ENCODE measurements at regions not wholly inside any gene's neighbourhood (a gene's known extent, or its start where the extent isn't known, plus 50 kb on each side); places are given as distances from the start of the nearest gene placed in this dataset.
"Not testable (repeated sequence)": the region's sequence is repeated elsewhere in the genome, so short reads cannot be mapped to it uniquely, and the experiment has no call there.

DNA sequence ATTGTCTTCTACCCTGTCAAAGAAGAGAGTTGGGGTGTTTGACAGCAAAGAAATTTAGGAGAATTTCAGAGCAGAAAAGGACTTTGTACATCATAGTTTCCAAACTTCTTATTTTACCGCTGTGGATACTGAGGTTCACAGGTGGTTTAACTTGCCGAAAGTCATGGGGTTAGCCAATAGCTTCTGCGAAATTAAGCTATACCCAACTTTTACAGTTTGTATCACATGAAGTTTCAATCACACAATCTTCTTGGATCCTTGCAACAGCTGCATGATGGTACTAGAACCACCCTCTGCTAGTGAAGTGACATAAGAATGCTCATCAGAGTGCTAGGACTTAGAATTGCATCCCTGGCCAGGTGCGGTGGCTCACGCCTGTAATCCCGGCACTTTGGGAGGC is 345.5 kb downstream of the CD83 start:
- DNase-seq, result no peak

DNA sequence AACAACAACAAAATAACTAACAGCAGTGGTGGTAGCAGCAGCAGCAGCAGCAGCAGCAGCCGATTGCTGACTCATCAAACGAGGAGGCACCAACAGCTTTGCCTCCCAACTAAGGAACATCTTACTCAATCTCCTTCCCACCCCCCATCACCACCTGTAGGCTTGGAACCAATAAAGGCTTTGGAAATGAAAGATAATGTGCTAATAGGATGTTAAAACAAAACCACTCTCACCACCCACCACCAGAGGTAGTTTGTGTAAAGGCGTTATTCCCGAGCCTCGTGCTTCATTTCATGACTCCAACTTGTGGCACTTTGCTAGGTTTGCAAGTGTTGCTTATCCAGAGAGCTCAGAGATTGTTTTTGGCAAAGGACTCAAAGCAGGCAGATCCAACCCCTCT is 346.5 kb downstream of the CD83 start:
- DNase-seq, result peak; percentile 36

DNA sequence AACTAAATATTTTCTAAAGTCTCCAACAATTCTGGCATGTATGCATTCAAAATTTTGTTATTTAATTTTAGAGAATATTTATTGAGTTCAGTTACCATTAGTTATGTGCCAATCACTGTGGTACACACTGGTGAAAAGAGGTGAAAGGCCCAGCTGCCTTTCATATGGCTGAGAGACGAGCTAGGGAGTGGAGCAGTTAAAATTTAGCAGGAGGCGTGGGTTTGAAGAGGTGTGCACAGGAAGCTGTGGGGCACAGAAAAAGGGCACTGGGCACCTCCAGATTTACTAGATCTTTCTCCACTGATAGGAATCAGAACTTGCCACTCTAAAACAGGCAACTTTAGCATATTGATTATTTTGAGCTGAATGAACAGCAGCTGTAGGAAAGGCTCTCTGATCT is 347.1 kb downstream of the CD83 start:
- DNase-seq, result no peak

DNA sequence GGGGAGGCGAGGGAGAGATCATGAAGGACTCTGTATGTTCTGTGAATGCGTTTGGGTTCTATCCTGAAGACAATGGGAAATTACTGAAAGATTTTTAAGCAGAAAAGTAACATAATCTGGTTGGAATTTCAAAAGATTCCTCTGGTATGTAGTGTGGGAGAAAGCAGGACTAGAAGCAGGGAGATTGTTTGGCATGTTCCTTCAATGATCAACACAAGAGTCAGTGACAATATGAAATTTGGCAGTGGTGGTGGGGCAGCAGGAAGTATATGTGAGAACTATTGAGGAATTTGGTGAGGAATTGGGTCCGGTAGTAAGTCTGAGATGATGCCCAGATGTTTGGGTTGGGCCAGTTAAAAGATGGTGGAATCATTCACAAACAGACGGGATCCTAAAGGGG is 348.7 kb downstream of the CD83 start:
- DNase-seq, result no peak

DNA sequence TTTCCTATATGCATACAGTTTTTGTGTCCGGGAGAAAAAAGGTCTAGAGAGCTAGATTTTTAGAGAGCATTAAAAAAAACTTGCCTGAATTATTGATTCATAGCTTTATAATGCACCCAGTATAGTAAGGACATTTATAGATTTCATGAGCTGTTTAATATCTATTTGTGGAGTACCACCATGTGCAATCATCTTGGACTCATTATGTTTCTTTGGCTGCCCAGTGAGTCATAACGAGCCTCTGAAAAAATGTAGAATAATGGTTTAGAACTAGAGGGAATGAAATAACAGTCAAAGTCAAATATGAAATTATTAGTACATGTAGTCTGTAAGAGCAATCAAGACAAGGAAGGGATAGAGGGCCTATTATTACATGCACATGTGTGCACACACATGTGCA is 350.0 kb downstream of the CD83 start:
- no peak for DNase-seq

DNA sequence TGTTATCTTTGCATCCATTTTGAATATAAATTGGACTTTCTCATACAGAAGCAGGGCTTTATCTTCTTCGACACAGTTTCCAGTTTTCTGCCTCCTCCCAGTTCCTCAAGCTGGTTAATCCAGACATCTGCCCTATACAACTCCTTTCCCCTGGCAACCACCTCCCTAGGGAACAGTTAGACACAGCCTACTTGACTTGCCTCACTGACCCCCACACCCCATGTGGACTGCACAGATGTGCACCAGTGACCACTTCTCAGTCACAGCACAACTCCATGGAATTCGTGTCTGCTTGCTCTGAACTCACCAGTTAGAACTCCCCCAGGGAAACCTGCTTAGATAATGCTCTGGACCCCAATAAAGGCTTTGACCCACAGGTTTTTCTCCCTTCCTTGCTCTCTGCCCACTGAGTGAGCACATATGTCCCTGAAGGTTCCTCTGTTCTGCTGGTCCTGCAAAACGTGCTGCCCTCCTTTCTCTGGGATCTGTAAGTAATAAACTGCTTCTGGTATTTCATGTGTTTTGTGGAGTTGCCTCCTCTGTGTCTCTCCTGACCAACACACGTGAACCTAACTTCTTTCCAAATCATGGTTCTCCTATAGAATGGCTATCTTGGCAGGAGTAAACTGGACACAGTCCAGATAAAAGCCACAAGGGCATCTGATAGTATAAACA is 351.2 kb downstream of the CD83 start:
- DNase-seq, result peak; percentile 58

DNA sequence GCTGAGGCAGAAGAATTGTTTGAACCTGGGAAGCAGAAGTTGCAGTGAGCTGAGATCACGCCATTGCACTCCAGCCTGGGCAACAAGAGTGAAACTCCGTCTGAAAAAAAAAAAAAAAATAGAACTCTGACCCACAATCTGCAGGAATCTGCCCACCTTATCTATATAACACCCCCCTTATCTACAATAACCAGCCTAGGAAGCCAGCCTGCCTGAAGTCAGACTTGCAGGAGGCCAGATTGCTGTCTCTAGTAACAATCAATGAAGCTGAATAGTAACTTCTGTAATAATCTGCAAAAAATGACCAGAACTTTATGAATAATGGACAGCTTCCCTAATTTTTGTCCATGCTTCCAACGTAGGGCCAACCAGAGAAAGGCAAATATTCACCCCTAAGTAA is 352.5 kb downstream of the CD83 start:
- DNase-seq, result no peak

DNA sequence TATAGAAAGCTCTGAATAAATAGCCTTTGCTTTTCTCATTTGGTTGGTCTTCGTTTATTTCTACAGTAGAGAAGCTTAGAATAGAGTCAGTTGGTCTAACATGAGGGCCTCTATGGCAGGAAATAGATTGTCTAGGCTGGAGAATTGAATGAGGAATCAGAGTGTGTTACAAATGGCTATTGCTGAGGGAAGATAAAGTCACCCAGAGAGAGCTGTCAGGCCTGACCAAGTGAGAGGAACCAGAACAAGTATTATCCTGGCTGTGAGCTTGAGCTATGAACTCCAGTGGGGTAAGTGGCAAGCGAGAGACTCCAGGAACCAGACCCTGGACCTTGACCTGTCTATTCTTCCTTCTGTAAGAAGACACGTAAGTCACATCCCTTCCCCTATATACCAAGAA is 353.1 kb downstream of the CD83 start:
- DNase-seq, result no peak

DNA sequence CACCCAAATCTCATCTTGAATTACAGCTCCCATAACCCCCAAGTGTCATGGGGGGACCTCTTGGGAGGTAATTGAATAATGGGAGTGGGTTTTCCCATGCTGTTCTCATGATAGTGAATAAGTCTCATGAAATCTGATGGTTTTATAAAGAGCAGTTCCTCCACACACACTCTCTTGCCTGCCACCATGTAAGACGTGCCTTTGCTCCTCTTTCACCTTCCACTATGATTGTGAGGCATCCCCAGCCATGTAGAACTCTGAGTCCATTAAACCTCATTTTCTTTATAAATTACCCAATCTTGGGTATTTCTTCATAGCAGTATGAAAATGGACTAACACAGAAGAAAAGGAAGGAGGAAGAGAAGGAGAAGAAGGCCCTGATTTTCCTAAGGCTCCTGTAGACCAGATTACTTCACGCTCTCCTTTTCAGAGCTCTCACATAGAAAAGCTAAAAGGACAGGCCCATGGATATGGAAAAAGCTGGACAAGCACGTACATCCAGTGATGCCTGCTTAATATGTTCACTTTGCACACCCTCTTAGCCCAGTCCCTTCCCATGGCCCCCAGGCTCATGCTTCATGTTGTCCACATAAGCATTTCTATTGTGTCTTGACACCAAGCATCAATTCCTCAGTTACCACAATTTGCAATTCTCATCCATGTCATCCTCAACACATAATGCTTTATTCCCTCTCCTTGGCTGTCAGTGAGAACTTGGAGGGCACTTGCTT is 354.8 kb downstream of the CD83 start:
- no peak for DNase-seq

DNA sequence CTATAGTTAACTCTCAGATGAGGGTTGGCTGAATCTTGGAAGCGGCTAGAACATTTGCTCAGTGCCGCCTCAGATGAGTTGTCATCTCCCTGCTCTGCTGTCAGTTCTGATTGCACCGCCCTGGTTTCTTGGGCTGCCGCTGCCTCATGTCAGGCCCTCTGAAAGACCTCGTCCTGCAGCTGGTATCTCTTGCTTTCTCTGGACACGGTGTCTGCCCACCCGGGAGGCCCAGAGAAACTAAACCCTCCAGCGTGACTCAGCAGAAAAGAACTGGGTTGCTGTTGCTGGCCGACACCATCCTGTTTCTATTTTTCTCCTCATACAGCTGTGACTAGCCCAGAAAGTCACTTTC is 355.4 kb downstream of the CD83 start:
- no peak for DNase-seq

DNA sequence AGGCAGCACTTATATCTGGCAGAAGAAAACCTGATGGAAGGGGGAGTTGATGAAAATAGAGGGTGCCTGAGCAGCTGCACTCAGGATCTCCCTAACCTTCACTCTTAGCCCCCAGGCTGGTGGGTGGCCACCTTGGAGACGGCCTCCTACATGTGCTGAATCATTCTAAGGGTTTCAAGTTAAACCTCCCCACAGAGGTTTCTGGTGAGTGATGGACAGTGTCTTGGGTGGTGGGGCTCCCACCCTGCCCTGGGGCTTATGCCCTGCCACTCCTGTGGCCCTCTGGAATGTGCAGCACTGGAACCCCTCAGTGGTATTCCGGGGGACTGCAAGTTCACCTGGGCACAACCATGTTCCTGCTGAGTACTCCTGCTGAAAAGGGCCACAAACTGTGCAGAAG is 357.2 kb downstream of the CD83 start:
- peak; percentile 29 for DNase-seq

DNA sequence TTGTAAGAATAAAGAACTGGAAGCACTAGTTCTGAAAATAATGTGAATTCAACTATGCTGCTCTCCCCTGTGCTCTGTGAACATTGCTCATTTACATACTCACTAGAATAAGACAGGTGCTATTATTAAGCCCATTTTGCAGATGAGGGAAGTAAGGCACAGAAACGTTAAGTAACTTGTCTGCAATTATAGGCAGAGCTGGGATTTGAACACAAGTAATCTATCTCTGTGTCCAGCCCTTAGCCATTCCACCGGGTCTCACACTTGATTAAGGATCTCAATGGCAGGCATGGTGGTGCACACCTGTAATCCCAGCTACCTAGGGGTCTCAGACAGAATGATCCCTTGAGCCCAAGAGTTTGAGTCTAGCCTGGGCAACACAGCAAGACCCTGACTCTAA is 357.7 kb downstream of the CD83 start:
- no peak for DNase-seq

DNA sequence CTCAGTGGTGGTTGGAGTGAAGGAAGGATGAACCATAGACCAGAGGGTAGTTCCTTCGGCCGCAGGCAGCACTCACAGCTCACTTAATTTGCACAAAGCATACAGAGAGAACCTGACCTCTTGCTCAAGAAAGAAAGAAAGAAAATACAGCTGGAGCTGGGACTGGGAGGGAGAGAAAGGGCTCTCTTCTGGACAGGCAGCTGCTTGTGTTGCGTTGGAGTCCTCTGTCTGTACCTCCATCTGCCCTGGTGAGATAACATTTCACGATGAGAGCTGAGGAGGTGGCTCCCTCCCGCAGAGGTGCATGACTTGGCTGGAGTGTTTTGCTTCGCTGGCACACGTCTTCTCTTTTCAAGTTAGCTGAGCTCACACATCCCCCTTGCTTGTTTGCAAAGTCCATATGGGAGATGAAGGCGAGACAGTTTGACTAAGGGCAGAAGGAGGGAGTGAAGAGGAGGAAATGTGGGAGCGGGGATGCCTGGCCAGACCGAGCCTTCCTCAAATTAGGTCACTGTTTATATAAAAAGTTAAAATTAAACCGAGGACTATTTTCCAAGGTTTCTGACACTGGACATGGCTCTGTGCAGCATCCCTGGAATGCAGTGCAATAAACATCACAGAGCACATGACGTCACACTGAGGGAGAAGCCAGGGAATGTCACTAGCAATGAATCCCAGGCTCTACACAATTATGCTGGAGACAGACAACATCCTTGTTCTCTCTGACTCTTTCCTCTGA is 359.4 kb downstream of the CD83 start:
- no peak for DNase-seq

DNA sequence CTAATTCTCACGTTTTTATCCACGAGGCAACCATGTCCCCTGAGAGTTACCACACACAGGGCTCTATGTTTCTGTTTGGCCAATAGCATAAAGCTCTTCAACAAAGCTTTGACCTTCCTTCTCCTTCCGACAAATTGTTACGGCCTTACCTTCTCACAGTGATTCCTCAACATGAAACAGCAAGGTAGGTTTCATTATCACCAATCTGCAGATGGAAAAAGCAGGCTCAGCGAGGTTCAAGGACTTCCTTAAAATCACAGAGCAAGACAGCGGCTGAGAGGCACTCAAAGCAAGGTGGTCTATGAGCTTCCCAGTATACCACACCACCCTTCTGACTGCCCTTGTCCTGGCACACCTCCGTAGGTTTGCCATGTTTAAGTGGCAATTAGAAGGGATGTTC is 360.0 kb downstream of the CD83 start:
- no peak for DNase-seq

DNA sequence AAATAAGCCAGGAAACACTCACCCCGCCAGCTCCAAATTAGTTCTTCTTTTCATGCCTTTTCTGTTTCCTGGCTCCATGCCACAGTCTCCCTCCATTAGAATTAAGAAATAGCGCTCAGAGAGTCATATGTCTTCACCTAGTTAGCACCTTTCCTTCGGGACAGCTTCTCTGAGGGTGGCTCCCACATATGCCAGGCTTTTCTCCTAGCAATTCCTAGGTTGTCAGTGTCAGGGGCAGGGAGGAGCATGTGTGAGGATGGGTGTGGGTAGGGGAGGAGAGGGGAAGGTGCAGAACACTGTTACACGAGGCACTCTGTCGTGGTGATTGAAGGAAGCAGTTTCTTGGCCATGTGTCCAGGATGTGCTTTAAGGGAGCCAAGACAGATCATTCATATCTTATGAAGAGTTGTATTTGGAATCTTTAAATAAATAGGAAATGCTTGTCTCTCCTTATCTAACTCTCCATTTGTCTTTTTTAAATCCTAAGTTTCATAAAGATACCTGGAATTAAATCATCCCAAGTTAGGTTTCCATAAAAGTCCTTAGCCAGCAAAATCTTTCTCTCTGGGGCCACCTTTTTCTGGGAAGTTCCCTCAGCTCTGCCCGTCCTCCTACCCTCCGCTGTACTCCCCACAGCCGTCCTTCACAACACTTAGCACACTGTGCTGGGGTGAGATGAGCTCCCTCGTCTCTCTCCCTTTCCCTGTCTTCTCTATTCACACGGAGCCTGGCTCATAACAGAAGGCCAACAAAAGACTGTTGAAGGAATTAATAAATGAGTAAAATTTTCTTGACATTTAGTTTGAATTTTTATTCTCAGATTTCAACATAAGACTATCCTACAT is 361.0 kb downstream of the CD83 start:
- peak; percentile 54 for DNase-seq

DNA sequence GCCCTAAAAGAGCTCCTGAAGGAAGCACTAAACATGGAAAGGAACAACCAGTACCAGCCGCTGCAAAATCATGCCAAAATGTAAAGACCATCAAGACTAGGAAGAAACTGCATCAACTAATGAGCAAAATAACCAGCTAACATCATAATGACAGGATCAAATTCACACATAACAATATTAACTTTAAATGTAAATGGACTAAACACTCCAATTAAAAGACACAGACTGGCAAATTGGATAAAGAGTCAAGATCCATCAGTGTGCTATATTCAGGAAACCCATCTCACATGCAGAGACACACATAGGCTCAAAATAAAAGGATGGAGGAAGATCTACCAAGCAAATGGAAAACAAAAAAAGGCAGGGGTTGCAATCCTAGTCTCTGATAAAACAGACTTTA is 364.4 kb downstream of the CD83 start:
- DNase-seq, result not testable (repeated sequence)

DNA sequence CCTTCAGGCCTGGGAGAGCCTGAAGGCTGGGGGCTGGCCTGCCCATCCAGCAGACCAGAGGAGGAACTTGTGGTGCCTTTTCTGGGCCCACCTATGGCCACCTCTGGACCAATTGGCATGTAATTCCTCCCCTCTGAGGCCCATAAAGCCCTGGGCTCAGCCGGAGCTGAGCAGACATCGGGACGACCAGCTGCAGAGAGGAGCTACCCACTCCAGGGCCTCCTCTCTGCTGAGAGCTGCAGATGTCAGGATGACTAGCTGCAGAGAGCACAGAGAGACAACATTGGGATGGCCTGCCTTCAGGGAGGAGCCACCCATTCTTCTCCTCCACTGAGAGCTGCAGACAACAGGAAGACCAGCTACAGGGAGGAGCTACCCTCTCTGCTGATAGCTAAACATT is 370.1 kb downstream of the CD83 start:
- no peak for DNase-seq

DNA sequence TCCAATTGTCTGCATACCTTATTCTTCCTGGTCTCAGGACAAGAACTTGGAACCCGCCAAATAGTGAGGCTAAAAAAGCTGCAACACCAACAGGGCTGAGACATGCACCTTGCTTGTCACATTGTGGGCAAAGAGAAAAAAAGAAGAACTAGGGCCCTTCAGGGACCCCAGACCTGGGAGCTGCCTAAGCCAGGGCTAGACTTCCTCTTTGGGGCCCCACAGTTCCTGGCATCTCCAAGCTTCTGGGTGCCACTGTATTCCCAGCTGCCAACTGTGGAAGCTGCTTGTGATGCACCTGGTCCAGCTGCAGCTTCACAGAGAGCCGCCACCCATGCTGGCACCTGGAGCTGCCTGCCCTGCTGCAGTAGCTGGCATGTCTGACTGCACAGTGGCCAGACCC is 370.6 kb downstream of the CD83 start:
- DNase-seq, result no peak

DNA sequence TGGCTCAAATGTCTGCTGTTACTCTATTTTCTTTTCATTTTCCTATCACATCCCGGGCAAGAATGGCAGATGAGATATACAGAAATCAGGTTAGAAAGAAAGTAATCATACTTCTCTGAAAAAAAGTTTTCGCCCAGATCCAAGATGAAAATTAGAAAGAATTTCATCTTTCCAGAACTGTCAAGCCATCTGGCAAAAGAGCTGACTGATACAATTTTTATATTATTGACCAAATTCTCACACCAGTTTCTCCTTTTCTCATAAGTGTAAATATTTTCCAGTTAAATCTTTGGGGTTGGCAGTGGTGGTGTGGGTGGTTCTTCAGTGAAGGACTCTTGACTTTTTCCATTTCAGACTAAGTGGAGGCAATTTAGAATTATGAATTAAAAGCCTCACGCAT is 371.9 kb downstream of the CD83 start:
- no peak for DNase-seq

DNA sequence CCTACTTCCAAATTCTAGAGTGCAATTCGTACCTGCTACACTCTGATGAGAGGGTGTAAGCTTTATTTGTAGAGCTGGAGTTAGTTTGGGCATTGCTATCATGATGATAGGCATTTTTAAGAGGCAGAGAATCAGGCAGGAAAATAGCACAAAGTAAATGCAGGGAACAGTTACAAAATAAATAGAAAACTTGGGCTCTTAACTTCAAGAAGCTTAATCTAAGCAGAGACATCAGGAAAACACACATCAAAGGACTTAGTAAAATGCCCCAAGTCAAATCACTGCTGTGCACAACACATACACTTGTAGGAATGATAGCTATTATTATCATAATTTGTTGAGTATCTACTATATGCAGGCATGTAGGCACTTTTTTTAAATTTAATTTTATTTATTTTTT is 381.2 kb downstream of the CD83 start:
- DNase-seq, result no peak

DNA sequence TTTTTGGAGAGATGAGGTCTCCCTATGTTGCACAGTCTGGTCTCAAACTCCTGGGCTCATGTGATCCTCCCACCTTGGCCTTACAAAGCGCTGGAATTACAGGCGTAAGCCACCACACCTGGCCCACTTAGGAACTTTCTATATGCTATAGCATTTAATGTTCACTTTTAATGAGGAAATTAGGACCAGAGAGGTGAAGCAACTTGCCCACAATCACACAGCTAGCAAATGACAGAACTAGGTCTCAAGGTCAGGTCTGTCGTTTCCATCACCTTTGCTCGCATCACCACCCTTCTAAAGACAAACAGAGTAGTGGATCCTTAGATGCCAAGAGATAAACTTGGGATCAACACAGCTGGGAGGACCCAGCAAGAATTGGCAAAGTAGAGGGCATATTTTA is 381.7 kb downstream of the CD83 start:
- DNase-seq, result no peak

DNA sequence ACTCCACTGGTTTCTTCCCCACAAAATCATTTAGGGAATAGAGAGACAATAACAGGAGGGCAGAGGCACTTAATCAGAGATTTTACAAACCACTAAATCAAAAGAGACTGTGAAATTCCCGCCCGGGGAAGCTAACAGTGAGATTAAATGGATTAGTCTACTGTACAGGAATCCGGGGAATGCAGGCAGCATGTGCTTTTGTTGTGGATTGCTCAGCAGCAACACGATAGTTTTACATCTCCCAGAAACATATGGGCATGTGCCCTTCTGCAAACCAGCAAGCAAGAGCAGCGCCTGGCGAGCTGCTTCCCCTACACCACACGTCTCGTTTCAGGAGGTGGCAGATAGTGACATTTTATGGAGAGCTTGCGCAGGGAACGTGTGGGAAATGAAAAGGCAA is 382.3 kb downstream of the CD83 start:
- DNase-seq, result no peak

DNA sequence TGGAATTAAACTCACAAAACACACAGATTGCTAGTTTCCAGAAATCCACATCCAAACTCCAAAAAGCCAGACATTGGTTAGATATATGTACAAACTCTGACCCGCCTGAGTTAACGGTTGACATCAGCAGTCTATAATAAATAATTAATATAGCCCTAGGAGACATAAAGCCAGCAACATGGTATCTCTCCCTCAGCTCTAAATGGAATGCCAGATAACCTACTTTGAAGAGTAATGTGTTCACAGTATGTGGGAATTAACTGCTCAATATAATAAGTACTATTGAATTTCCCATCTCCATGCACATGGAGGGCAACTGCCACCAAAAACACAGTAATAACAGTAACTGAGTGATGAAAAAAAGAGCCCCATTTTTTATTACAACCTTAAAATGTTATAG is 383.2 kb downstream of the CD83 start:
- no peak for DNase-seq

Measured in NCI-H69 (cell line).